ENCODE measurements at regions not wholly inside any gene's neighbourhood (a gene's known extent, or its start where the extent isn't known, plus 50 kb on each side); places are given as distances from the start of the nearest gene placed in this dataset.

GRCh38 chr5:103667068-103667467, 104.5 kb upstream of the NUDT12 start:
- no peaks in the 10 kb centered on the region for H3K27me3 Mint-ChIP-seq
- H3K27ac Mint-ChIP-seq, result no peak overlapping the region
- H3K9me3 ChIP-seq (ENCODE audit: control insufficient read depth, low read length, poor library complexity, severe bottlenecking), result no peaks in the 10 kb centered on the region
- no peaks in the 10 kb centered on the region for H3K4me1 Mint-ChIP-seq
- ATAC-seq, result no peak
- peaks cover 2% of the 10 kb centered on the region for H3K36me3 Mint-ChIP-seq (ENCODE audit: low read depth)
- H3K4me3 Mint-ChIP-seq, result no peak overlapping the region
- DNase-seq, result no peak

GRCh38 chr5:103657301-103657700, 94.7 kb upstream of the NUDT12 start:
- H3K9me3 ChIP-seq (ENCODE audit: control insufficient read depth, low read length, poor library complexity, severe bottlenecking), result no peaks in the 10 kb centered on the region
- H3K27me3 Mint-ChIP-seq, result no peaks in the 10 kb centered on the region
- no peak for ATAC-seq

DNA sequence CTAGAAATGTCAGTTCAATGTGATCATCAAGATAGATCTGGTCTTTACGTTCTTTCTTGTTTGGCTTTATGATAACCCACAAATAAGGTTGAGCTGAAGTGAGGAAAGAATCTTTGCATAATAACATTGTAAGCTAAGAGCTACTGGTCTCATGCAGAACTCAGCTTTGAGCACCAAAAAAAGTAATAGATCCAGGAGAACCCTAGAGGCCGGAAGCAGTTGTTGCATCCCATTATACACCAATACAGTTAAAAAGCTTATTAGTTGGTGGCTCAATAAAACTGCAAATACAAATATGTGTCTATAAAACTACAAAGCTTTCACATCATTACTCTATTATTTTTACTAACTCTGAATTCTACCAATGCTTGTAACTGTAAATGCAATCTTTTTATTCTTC, 85.5 kb upstream of the NUDT12 start:
- no peak for ATAC-seq
- no peak overlapping the region for H3K4me3 Mint-ChIP-seq

More at GRCh38 chr5:103657301-103657700, 94.7 kb upstream of the NUDT12 start:
- Mint-ChIP-seq H3K27ac (no peak overlapping the region), H3K4me3 (no peak overlapping the region), H3K36me3 (ENCODE audit: low read depth) (no peaks in the 10 kb centered on the region), H3K4me1 (no peaks in the 10 kb centered on the region)
- no peak for DNase-seq

DNA sequence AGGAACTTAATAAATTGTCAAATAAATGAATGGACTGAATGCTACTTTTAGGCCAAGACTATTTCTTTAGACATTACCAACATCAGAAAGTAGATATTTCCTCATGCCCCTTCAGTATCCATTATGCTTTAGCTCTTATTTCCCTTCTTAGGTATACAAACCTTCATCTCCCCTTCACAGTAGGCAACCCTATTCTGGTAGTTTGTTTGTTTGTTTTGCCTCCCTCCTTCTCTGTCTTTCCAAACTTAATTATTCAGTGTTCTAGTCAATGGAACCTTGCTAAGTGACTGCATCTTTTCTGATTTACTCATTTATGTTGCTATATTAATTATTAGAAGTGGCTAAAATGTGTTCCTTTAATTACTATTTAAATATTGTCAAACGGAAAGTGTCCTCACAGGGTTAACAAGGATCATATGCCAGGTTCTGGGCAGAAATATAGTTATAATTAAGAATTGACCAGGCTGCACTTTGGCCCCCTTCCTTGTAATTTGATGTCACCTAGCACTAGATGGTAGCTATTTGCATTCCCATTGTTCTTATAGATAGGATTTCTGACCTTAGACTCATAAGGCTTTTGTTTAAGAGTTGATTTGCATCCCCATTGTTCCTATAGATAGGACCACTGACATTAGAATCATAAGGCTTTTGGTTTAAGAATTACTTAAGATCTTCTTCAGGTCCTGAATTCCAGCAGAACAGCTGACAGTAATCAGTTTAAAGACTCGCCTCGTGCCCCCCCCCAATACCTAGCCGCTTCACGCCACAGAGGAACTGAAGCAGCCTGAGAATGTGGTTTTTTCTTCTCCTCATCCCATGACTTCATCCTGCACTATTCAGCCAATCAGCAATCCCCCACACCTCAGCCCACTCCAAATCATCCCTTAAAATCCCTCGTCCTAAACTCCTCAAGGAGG, 84.4 kb upstream of the NUDT12 start:
- no peaks in the 10 kb centered on the region for H3K9me3 ChIP-seq (ENCODE audit: control insufficient read depth, low read length, poor library complexity, severe bottlenecking)
- DNase-seq, result no peak
- H3K36me3 Mint-ChIP-seq (ENCODE audit: low read depth), result no peaks in the 10 kb centered on the region
- H3K4me3 Mint-ChIP-seq, result no peak overlapping the region
- no peaks in the 10 kb centered on the region for H3K4me1 Mint-ChIP-seq
- no peak overlapping the region for H3K27ac Mint-ChIP-seq
- no peaks in the 10 kb centered on the region for H3K27me3 Mint-ChIP-seq
- no peak for ATAC-seq

More for the DNA sequence above, 85.5 kb upstream of the NUDT12 start:
- no peak for DNase-seq
- no peaks in the 10 kb centered on the region for H3K9me3 ChIP-seq (ENCODE audit: control insufficient read depth, low read length, poor library complexity, severe bottlenecking)
- no peaks in the 10 kb centered on the region for H3K4me1 Mint-ChIP-seq
- no peaks in the 10 kb centered on the region for H3K36me3 Mint-ChIP-seq (ENCODE audit: low read depth)
- no peak overlapping the region for H3K27ac Mint-ChIP-seq
- H3K27me3 Mint-ChIP-seq, result no peaks in the 10 kb centered on the region

DNA sequence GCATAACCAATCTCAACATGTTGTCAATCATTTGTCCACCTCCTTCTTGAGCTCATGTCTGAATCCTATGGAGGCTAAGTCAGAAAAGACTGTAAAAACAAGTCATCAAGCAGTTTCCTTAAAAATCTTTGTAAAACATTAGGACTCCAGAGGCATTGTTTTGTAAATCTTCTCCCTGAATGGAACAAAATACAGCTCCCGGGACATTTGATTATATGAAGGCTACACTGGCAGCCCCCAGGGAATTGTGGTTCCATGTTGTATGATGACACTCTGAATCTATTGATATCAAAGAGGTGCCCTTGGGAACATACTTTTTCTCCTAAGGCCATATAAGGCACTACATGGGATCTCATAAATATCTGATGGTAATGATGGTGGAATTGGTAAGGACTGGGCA, 83.2 kb upstream of the NUDT12 start:
- Mint-ChIP-seq H3K36me3 (ENCODE audit: low read depth) (no peaks in the 10 kb centered on the region), H3K4me3 (no peak overlapping the region), H3K4me1 (no peaks in the 10 kb centered on the region), H3K27ac (no peak overlapping the region), H3K27me3 (no peaks in the 10 kb centered on the region)
- ATAC-seq (no peak), DNase-seq (no peak)
- no peaks in the 10 kb centered on the region for H3K9me3 ChIP-seq (ENCODE audit: control insufficient read depth, low read length, poor library complexity, severe bottlenecking)

DNA sequence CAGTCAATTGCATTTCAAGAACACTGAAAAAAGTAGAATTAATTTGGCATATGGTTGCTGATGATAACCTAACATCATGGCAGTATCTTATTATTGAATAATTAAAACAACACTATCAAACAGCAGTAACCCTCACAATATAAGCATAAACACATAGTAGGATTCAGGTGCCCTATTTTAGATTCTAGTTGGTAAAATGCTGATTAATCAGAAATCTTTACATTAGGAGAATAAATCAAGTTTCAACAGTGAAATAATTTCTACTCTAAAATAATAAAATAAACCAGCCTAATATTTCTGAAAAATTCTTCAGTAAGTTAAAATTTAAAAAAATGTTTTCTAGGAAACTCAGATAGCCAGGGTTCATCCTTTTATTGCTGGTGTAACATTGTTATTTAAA, 76.4 kb upstream of the NUDT12 start:
- H3K4me1 Mint-ChIP-seq, result no peaks in the 10 kb centered on the region
- no peaks in the 10 kb centered on the region for H3K36me3 Mint-ChIP-seq (ENCODE audit: low read depth)
- H3K4me3 Mint-ChIP-seq, result no peak overlapping the region
- DNase-seq, result no peak
- no peak overlapping the region for H3K27ac Mint-ChIP-seq
- ATAC-seq, result no peak
- H3K9me3 ChIP-seq (ENCODE audit: control insufficient read depth, low read length, poor library complexity, severe bottlenecking), result no peaks in the 10 kb centered on the region
- H3K27me3 Mint-ChIP-seq, result no peaks in the 10 kb centered on the region

- no peaks in the 10 kb centered on the region for H3K27me3 Mint-ChIP-seq
- H3K4me3 Mint-ChIP-seq, result no peak overlapping the region
- no peaks in the 10 kb centered on the region for H3K4me1 Mint-ChIP-seq
- ATAC-seq (no peak), DNase-seq (no peak)
- H3K9me3 ChIP-seq (ENCODE audit: control insufficient read depth, low read length, poor library complexity, severe bottlenecking), result no peaks in the 10 kb centered on the region
- no peak overlapping the region for H3K27ac Mint-ChIP-seq
- no peaks in the 10 kb centered on the region for H3K36me3 Mint-ChIP-seq (ENCODE audit: low read depth)
These were observed 62.1 kb upstream of the NUDT12 start for GRCh38 chr5:103624675-103625074.

GRCh38 chr5:103624035-103624480, 61.5 kb upstream of the NUDT12 start:
- H3K4me1 Mint-ChIP-seq, result no peaks in the 10 kb centered on the region
- no peak overlapping the region for H3K27ac Mint-ChIP-seq
- ATAC-seq (no peak), DNase-seq (no peak)
- no peaks in the 10 kb centered on the region for H3K27me3 Mint-ChIP-seq
- no peaks in the 10 kb centered on the region for H3K36me3 Mint-ChIP-seq (ENCODE audit: low read depth)
- H3K4me3 Mint-ChIP-seq, result no peak overlapping the region
- no peaks in the 10 kb centered on the region for H3K9me3 ChIP-seq (ENCODE audit: control insufficient read depth, low read length, poor library complexity, severe bottlenecking)

DNA sequence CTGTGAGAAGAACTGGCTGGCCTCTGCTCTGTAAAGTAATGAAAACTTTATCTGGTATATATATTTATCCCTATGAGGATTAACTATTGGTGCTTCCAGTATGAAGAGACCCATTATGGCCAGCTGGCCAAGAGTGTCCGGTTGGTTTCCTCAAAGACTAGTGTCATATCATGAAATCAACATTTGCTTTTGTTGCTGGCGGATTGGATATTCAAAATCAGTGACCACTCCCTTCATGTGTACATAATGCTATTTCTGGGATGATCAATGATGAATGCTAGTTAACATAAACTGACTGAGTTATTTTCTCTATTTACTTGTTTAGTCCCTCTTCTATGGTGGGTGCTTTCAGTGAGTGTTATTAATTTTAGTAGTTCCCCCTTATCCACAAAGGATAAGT, 60.8 kb upstream of the NUDT12 start:
- no peak for DNase-seq
- H3K9me3 ChIP-seq (ENCODE audit: control insufficient read depth, low read length, poor library complexity, severe bottlenecking), result no peaks in the 10 kb centered on the region
- Mint-ChIP-seq H3K36me3 (ENCODE audit: low read depth) (no peaks in the 10 kb centered on the region), H3K4me3 (no peak overlapping the region), H3K4me1 (no peaks in the 10 kb centered on the region), H3K27ac (no peak overlapping the region), H3K27me3 (no peaks in the 10 kb centered on the region)
- no peak for ATAC-seq

DNA sequence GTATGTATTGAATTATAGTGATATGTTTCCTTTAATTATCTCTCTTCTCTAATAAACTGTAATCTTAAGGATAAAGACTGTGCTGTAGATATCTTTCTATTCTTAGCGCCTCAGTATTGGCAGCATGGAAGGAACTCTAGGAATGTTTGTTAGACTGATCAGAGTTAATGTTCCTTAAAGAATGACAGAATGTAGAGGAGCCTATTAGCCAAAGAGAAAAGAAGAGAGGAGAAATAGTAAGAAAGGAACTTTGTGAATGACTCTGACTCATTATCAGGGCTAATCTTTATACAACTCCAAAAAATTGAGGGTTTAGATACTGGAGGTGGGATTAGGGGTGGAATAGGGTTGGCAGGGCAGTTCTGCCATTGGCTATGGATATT, 59.0 kb upstream of the NUDT12 start:
- ATAC-seq (no peak), DNase-seq (no peak)
- no peaks in the 10 kb centered on the region for H3K27me3 Mint-ChIP-seq
- no peak overlapping the region for H3K27ac Mint-ChIP-seq
- H3K4me3 Mint-ChIP-seq, result no peak overlapping the region
- H3K36me3 Mint-ChIP-seq (ENCODE audit: low read depth), result no peaks in the 10 kb centered on the region
- H3K4me1 Mint-ChIP-seq, result no peaks in the 10 kb centered on the region
- no peaks in the 10 kb centered on the region for H3K9me3 ChIP-seq (ENCODE audit: control insufficient read depth, low read length, poor library complexity, severe bottlenecking)

DNA sequence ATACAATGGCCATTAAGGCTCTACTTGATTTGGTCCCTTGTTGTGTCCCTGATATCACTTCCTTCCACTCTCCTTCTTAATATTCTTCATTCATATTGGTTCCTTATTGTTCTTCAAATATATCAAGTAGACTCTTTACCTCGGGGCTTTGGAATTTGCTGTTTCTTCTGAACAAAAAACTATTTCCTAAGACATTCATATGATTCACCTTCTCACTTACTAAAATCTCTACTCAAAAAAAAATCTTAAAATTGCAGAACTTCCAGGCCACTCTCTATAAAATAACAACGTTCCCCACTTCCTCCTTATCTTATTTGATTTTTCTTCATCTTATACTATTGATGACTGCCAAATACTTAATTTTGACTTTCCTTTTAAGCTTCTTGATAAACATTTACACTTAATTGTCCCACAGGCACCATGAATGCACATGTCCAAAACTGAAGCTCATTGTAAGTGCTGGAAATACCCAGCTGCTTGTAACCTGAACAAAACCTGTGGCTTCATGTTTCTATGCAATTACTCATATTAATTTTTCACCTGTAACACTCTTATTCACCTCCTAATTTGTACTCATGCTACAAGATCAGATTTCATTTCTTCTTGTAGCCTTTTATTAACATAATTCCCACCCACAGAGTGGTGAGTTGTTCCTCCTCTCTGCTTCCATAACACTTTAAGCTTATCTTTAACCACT, 58.4 kb upstream of the NUDT12 start:
- H3K4me3 Mint-ChIP-seq, result no peak overlapping the region
- no peaks in the 10 kb centered on the region for H3K4me1 Mint-ChIP-seq
- no peak for DNase-seq
- H3K36me3 Mint-ChIP-seq (ENCODE audit: low read depth), result no peaks in the 10 kb centered on the region
- ATAC-seq, result no peak
- H3K27ac Mint-ChIP-seq, result no peak overlapping the region
- H3K9me3 ChIP-seq (ENCODE audit: control insufficient read depth, low read length, poor library complexity, severe bottlenecking), result no peaks in the 10 kb centered on the region
- H3K27me3 Mint-ChIP-seq, result no peaks in the 10 kb centered on the region

GRCh38 chr5:103617913-103618312, 55.3 kb upstream of the NUDT12 start:
- H3K9me3 ChIP-seq (ENCODE audit: control insufficient read depth, low read length, poor library complexity, severe bottlenecking), result no peaks in the 10 kb centered on the region
- H3K27me3 Mint-ChIP-seq, result no peaks in the 10 kb centered on the region
- no peaks in the 10 kb centered on the region for H3K36me3 Mint-ChIP-seq (ENCODE audit: low read depth)
- no peak for DNase-seq
- H3K27ac Mint-ChIP-seq, result no peak overlapping the region
- H3K4me3 Mint-ChIP-seq, result no peak overlapping the region
- no peaks in the 10 kb centered on the region for H3K4me1 Mint-ChIP-seq
- ATAC-seq, result no peak

DNA sequence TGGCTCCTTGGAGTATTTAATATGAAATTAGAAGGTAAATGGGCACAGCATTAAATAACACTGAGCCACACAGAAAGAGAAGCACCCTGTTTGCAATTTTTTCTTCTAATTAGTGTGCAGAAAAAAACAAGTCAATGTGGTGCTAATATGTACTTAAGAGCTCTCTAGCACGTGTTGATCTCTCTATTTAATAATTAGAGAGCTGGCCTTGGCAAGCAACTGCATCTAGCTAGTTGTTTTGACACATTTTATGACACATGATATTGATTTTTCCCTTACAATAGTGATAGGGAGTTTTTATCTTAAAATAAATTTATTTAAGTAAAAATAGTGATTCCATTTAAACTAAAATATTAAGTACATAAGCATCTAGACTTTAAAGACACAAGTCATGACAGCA, 54.5 kb upstream of the NUDT12 start:
- Mint-ChIP-seq H3K27me3 (no peaks in the 10 kb centered on the region), H3K27ac (no peak overlapping the region), H3K4me3 (no peak overlapping the region), H3K4me1 (no peaks in the 10 kb centered on the region), H3K36me3 (ENCODE audit: low read depth) (no peaks in the 10 kb centered on the region)
- no peak for ATAC-seq
- H3K9me3 ChIP-seq (ENCODE audit: control insufficient read depth, low read length, poor library complexity, severe bottlenecking), result no peaks in the 10 kb centered on the region
- no peak for DNase-seq

- H3K27ac Mint-ChIP-seq, result no peak overlapping the region
- no peak overlapping the region for H3K4me3 Mint-ChIP-seq
- ATAC-seq, result no peak
- H3K4me1 Mint-ChIP-seq, result no peaks in the 10 kb centered on the region
- DNase-seq, result no peak
- H3K27me3 Mint-ChIP-seq, result peaks cover 7% of the 10 kb centered on the region
- H3K36me3 Mint-ChIP-seq (ENCODE audit: low read depth), result no peaks in the 10 kb centered on the region
- H3K9me3 ChIP-seq (ENCODE audit: control insufficient read depth, low read length, poor library complexity, severe bottlenecking), result no peaks in the 10 kb centered on the region
These were observed 50.0 kb upstream of the NUDT12 start for GRCh38 chr5:103612545-103612944.
